ENCODE measurements at regions not wholly inside any gene's neighbourhood (a gene's known extent, or its start where the extent isn't known, plus 50 kb on each side); places are given as distances from the start of the nearest gene placed in this dataset.

DNA sequence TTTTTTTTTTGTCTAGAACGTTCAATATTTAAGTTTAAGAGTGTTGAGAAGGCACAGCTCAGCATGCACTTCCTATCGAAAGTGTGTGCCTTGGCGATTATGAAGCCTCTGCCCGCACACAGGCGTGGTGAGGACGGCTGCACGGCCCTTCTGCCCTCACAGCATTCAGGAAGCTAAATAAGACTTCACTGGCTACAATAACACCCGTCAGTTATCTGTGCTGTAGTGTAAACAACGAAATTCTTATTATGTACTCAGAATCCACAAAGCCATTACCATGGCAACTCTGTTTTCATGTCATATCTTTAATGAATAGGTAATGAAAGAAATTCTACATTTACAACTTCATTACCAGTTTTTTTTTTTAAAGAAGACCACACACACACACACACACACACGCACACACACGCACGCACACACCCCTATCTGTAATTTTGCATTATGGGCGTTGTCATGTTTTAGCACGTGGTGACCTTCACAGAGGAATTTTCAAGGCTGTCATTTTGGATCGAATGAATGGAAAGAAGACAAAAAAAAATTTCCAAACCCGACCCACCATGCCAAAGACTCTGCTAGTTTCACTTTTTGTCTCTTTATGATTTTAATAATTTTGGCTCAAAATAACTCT is 254.8 kb upstream of the CTBP2 start:
- ChIA-PET POLR2A (no interaction called here), CTCF (no interaction called here), RAD21 (ENCODE audit: low non-redundant PET in 1 of 2, low total read pairs in 2 of 2, uncharacterized antibody in 2 of 2, unreplicated experiment in 2 of 2) (interaction anchor here in 1 of 2 experiments (0.7 kb wide), 1 partner anchor 378 kb away, joined by 4 read pairs; no protein-coding TSS in a partner anchor)
- intact Hi-C loops (cut with micrococcal nuclease), result no loop called here
- no TSS peak for BruUV-seq (replicated peaks)
- no peak for ATAC-seq
- H3K4me1 ChIP-seq (ENCODE audit: control insufficient read depth in 1 of 2, insufficient read depth in 2 of 2, low read length in 2 of 2), result 0 out of 4 replicates have a peak, but pooled peaks cover 0 to 2% of the 10 kb centered on the region in 2 experiments
- H3K27me3 ChIP-seq (ENCODE audit: insufficient read depth, low read length), result no peaks in the 10 kb centered on the region
- no peak overlapping the region for H3K9ac ChIP-seq (ENCODE audit: low read length)
- no peaks in the 10 kb centered on the region for H3K9me2 ChIP-seq (ENCODE audit: insufficient read depth)
- H3K27ac ChIP-seq (ENCODE audit: low read depth, low read length), result no peak overlapping the region
- H3K4me2 ChIP-seq (ENCODE audit: low read length), result no peak overlapping the region
- no peaks in the 10 kb centered on the region for H4K20me1 ChIP-seq (ENCODE audit: insufficient read depth)
- H3K4me3 ChIP-seq (replicated peaks in 1 of 2; ENCODE audit: low read depth in 1 of 2, low read length in 2 of 2), result no peak overlapping the region
- H2AFZ ChIP-seq (ENCODE audit: low read depth, low read length, poor library complexity, severe bottlenecking), result no peak overlapping the region
- DNase-seq (ENCODE audit: low read depth, low spot score), result no peak
- H3K36me3 ChIP-seq (ENCODE audit: control insufficient read depth in 1 of 2, insufficient read depth in 2 of 2, low read length in 2 of 2), result no peaks in the 10 kb centered on the region
- H3K79me2 ChIP-seq (ENCODE audit: insufficient read depth, low read length), result no peaks in the 10 kb centered on the region
- H3K9me3 ChIP-seq (ENCODE audit: control insufficient read depth in 1 of 2, insufficient read depth in 1 of 2, low read depth in 1 of 2, low read length in 2 of 2), result no peaks in the 10 kb centered on the region
- TF ChIP-seq, protein P1, sequence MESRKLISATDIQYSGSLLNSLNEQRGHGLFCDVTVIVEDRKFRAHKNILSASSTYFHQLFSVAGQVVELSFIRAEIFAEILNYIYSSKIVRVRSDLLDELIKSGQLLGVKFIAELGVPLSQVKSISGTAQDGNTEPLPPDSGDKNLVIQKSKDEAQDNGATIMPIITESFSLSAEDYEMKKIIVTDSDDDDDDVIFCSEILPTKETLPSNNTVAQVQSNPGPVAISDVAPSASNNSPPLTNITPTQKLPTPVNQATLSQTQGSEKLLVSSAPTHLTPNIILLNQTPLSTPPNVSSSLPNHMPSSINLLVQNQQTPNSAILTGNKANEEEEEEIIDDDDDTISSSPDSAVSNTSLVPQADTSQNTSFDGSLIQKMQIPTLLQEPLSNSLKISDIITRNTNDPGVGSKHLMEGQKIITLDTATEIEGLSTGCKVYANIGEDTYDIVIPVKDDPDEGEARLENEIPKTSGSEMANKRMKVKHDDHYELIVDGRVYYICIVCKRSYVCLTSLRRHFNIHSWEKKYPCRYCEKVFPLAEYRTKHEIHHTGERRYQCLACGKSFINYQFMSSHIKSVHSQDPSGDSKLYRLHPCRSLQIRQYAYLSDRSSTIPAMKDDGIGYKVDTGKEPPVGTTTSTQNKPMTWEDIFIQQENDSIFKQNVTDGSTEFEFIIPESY (IDR thresholded peaks at IDR 0.05; ENCODE audit: extremely low read depth, insufficient replicate concordance, low read length), result no peak
- TF ChIP-seq, protein P2, sequence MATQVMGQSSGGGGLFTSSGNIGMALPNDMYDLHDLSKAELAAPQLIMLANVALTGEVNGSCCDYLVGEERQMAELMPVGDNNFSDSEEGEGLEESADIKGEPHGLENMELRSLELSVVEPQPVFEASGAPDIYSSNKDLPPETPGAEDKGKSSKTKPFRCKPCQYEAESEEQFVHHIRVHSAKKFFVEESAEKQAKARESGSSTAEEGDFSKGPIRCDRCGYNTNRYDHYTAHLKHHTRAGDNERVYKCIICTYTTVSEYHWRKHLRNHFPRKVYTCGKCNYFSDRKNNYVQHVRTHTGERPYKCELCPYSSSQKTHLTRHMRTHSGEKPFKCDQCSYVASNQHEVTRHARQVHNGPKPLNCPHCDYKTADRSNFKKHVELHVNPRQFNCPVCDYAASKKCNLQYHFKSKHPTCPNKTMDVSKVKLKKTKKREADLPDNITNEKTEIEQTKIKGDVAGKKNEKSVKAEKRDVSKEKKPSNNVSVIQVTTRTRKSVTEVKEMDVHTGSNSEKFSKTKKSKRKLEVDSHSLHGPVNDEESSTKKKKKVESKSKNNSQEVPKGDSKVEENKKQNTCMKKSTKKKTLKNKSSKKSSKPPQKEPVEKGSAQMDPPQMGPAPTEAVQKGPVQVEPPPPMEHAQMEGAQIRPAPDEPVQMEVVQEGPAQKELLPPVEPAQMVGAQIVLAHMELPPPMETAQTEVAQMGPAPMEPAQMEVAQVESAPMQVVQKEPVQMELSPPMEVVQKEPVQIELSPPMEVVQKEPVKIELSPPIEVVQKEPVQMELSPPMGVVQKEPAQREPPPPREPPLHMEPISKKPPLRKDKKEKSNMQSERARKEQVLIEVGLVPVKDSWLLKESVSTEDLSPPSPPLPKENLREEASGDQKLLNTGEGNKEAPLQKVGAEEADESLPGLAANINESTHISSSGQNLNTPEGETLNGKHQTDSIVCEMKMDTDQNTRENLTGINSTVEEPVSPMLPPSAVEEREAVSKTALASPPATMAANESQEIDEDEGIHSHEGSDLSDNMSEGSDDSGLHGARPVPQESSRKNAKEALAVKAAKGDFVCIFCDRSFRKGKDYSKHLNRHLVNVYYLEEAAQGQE (IDR thresholded peaks at IDR 0.05; ENCODE audit: low read depth), result no peak
- TF ChIP-seq SP1 (IDR thresholded peaks at IDR 0.05; ENCODE audit: low read depth) (no peak), ELF1 (IDR thresholded peaks at IDR 0.05; ENCODE audit: borderline replicate concordance, low read depth) (no peak), POLR2AphosphoS5 (IDR thresholded peaks at IDR 0.05; ENCODE audit: low read depth, low read length) (no peak)

Measured in HCT116 (cell line).